ENCODE measurements at regions not wholly inside any gene's neighbourhood (a gene's known extent, or its start where the extent isn't known, plus 50 kb on each side); places are given as distances from the start of the nearest gene placed in this dataset.

GRCh38 chr1:193538003-193538354 is 351.6 kb upstream of the B3GALT2 start:
- no peak for DNase-seq (ENCODE audit: low spot score)
- no peak for ATAC-seq

- ATAC-seq = peak; percentile 41
- DNase-seq (ENCODE audit: low spot score) = no peak
These were observed 351.0 kb upstream of the B3GALT2 start for GRCh38 chr1:193537266-193538002.

GRCh38 chr1:193533853-193534252 is 347.4 kb upstream of the B3GALT2 start:
- DNase-seq (ENCODE audit: low spot score) (no peak), ATAC-seq (no peak)

GRCh38 chr1:193525917-193526710 is 339.7 kb upstream of the B3GALT2 start:
- DNase-seq (ENCODE audit: low spot score) (no peak), ATAC-seq (peak; percentile 24)

- peak; percentile 14 for ATAC-seq
These were observed 339.0 kb upstream of the B3GALT2 start for GRCh38 chr1:193525411-193525810.

GRCh38 chr1:193524616-193525015 is 338.2 kb upstream of the B3GALT2 start:
- DNase-seq (ENCODE audit: low spot score) (no peak), ATAC-seq (no peak)

More at GRCh38 chr1:193525411-193525810, 339.0 kb upstream of the B3GALT2 start:
- DNase-seq (ENCODE audit: low spot score) = no peak

- DNase-seq (ENCODE audit: low spot score) (no peak), ATAC-seq (no peak)
These were observed 337.6 kb upstream of the B3GALT2 start for GRCh38 chr1:193524021-193524420.

GRCh38 chr1:193520472-193520871 is 334.1 kb upstream of the B3GALT2 start:
- ATAC-seq (no peak), DNase-seq (ENCODE audit: low spot score) (no peak)

GRCh38 chr1:193519922-193520321 is 333.5 kb upstream of the B3GALT2 start:
- DNase-seq (ENCODE audit: low spot score) (no peak), ATAC-seq (no peak)

- DNase-seq (ENCODE audit: low spot score) (no peak), ATAC-seq (no peak)
These were observed 330.5 kb upstream of the B3GALT2 start for GRCh38 chr1:193516755-193517388.

- ATAC-seq = no peak
- DNase-seq (ENCODE audit: low spot score) = no peak
These were observed 328.0 kb upstream of the B3GALT2 start for GRCh38 chr1:193514397-193514796.

- DNase-seq (ENCODE audit: low spot score) (no peak), ATAC-seq (no peak)
These were observed 326.6 kb upstream of the B3GALT2 start for GRCh38 chr1:193513032-193513431.

- DNase-seq (ENCODE audit: low spot score) = no peak
- no peak for ATAC-seq
These were observed 318.5 kb upstream of the B3GALT2 start for GRCh38 chr1:193504920-193505319.

- DNase-seq (ENCODE audit: low spot score) (no peak), ATAC-seq (no peak)
These were observed 311.8 kb upstream of the B3GALT2 start for GRCh38 chr1:193498088-193498655.

- peak; percentile 29 for ATAC-seq
- DNase-seq (ENCODE audit: low spot score) = no peak
These were observed 308.0 kb upstream of the B3GALT2 start for GRCh38 chr1:193494368-193494767.

- DNase-seq (ENCODE audit: low spot score) (no peak), ATAC-seq (no peak)
These were observed 302.8 kb upstream of the B3GALT2 start for GRCh38 chr1:193489191-193489590.

GRCh38 chr1:193487722-193488121 is 301.3 kb upstream of the B3GALT2 start:
- peak; percentile 10 for ATAC-seq

GRCh38 chr1:193486671-193487229 is 300.3 kb upstream of the B3GALT2 start:
- DNase-seq (ENCODE audit: low spot score) (no peak), ATAC-seq (peak; percentile 51)

More at GRCh38 chr1:193487722-193488121, 301.3 kb upstream of the B3GALT2 start:
- DNase-seq (ENCODE audit: low spot score) = no peak

- DNase-seq (ENCODE audit: low spot score) = no peak
- ATAC-seq = no peak
These were observed 294.3 kb upstream of the B3GALT2 start for GRCh38 chr1:193480755-193481154.

GRCh38 chr1:193479187-193479586 is 292.8 kb upstream of the B3GALT2 start:
- DNase-seq (ENCODE audit: low spot score) = peak; percentile 48
- ATAC-seq = peak; percentile 74

- no peak for ATAC-seq
- DNase-seq (ENCODE audit: low spot score) = no peak
These were observed 290.3 kb upstream of the B3GALT2 start for GRCh38 chr1:193476748-193477147.

Data from left lobe of liver (tissue), 2 donors.